Central memory CD8-positive, alpha-beta T cell (primary cell): ENCODE measurements at regions not wholly inside any gene's neighbourhood (a gene's known extent, or its start where the extent isn't known, plus 50 kb on each side); places are given as distances from the start of the nearest gene placed in this dataset.

ENCODE experiments used
- ATAC-seq: fragments of 150-1000 bp; cut with Tn5 transposase; replicated peaks from 2 replicates; pipeline ENCODE4 v1.10.0; 2022; ENCODE audit warnings: mild to moderate bottlenecking, moderate FRiP score, moderate number of reproducible peaks; ENCODE audit not compliant: poor library complexity, severe bottlenecking; ENCODE audit errors: extremely low read depth
- DNase-seq, 2 donors: peaks; one replicate each; pipeline ENCODE4 v3.0.0; 2021; ENCODE audit warnings: low spot score in 2 of 2
- H3K27ac Mint-ChIP-seq: one replicate; pipeline ENCODE4 v1.8.0; 2022; ENCODE audit warnings: low read depth, mild to moderate bottlenecking, moderate library complexity, mixed read lengths
- H3K27me3 Mint-ChIP-seq: one replicate; pipeline ENCODE4 v1.8.0; 2022; ENCODE audit warnings: mixed read lengths
- H3K36me3 Mint-ChIP-seq: one replicate; pipeline ENCODE4 v1.8.0; 2022; ENCODE audit warnings: mild to moderate bottlenecking, moderate library complexity, mixed read lengths; ENCODE audit not compliant: insufficient read depth
- H3K4me1 Mint-ChIP-seq: one replicate; pipeline ENCODE4 v1.8.0; 2022; ENCODE audit warnings: mixed read lengths
- H3K4me3 Mint-ChIP-seq: one replicate; pipeline ENCODE4 v1.8.0; 2022; ENCODE audit warnings: mild to moderate bottlenecking, moderate library complexity, mixed read lengths
- H3K9me3 Mint-ChIP-seq: one replicate; pipeline ENCODE4 v1.8.0; 2022; ENCODE audit warnings: mixed read lengths

- H3K9me3 Mint-ChIP-seq, result peaks cover 7% of the 10 kb centered on the region
- no peaks in the 10 kb centered on the region for H3K27me3 Mint-ChIP-seq
- no peak overlapping the region for H3K27ac Mint-ChIP-seq
- H3K4me1 Mint-ChIP-seq, result no peaks in the 10 kb centered on the region
- no peak overlapping the region for H3K4me3 Mint-ChIP-seq
- H3K36me3 Mint-ChIP-seq, result no peaks in the 10 kb centered on the region
- ATAC-seq (no peak), DNase-seq (no peak)
Measured at GRCh38 chr3:94431876-94432570, 369.2 kb downstream of the NSUN3 start.

- no peaks in the 10 kb centered on the region for H3K4me1 Mint-ChIP-seq
- H3K36me3 Mint-ChIP-seq, result no peaks in the 10 kb centered on the region
- ATAC-seq (no peak), DNase-seq (no peak)
- H3K4me3 Mint-ChIP-seq, result no peak overlapping the region
- peaks cover 14% of the 10 kb centered on the region for H3K9me3 Mint-ChIP-seq
- no peaks in the 10 kb centered on the region for H3K27me3 Mint-ChIP-seq
- no peak overlapping the region for H3K27ac Mint-ChIP-seq
Measured at GRCh38 chr3:94433811-94434210, 370.9 kb downstream of the NSUN3 start.

- DNase-seq (no peak), ATAC-seq (no peak)
- Mint-ChIP-seq H3K27ac (no peak overlapping the region), H3K4me3 (no peak overlapping the region), H3K27me3 (no peaks in the 10 kb centered on the region), H3K4me1 (no peaks in the 10 kb centered on the region), H3K9me3 (peaks cover 7% of the 10 kb centered on the region), H3K36me3 (no peaks in the 10 kb centered on the region)
Measured at GRCh38 chr3:94440767-94441493, 378.1 kb downstream of the NSUN3 start.

GRCh38 chr3:94441494-94441847, 378.6 kb downstream of the NSUN3 start:
- H3K36me3 Mint-ChIP-seq, result no peaks in the 10 kb centered on the region
- peaks cover 7% of the 10 kb centered on the region for H3K9me3 Mint-ChIP-seq
- H3K4me1 Mint-ChIP-seq, result no peaks in the 10 kb centered on the region
- ATAC-seq, result no peak
- no peak overlapping the region for H3K4me3 Mint-ChIP-seq
- no peak for DNase-seq
- no peak overlapping the region for H3K27ac Mint-ChIP-seq
- no peaks in the 10 kb centered on the region for H3K27me3 Mint-ChIP-seq

GRCh38 chr3:94453864-94454263, 391.0 kb downstream of the NSUN3 start:
- Mint-ChIP-seq H3K4me1 (no peaks in the 10 kb centered on the region), H3K9me3 (peaks cover 6% of the 10 kb centered on the region), H3K27me3 (no peaks in the 10 kb centered on the region), H3K4me3 (no peak overlapping the region), H3K36me3 (peaks cover 1% of the 10 kb centered on the region), H3K27ac (no peak overlapping the region)
- DNase-seq, result no peak
- ATAC-seq, result no peak

GRCh38 chr3:94459167-94459566, 396.3 kb downstream of the NSUN3 start:
- Mint-ChIP-seq H3K4me1 (no peaks in the 10 kb centered on the region), H3K9me3 (peaks cover 14% of the 10 kb centered on the region), H3K36me3 (no peaks in the 10 kb centered on the region), H3K27me3 (no peaks in the 10 kb centered on the region), H3K4me3 (no peak overlapping the region), H3K27ac (no peak overlapping the region)
- DNase-seq (no peak), ATAC-seq (no peak)

- DNase-seq (no peak), ATAC-seq (no peak)
- Mint-ChIP-seq H3K27ac (no peak overlapping the region), H3K9me3 (peaks cover 18% of the 10 kb centered on the region), H3K4me3 (no peak overlapping the region), H3K36me3 (no peaks in the 10 kb centered on the region), H3K27me3 (no peaks in the 10 kb centered on the region), H3K4me1 (no peaks in the 10 kb centered on the region)
Measured at GRCh38 chr3:94460931-94461330, 398.1 kb downstream of the NSUN3 start.

- Mint-ChIP-seq H3K27me3 (no peaks in the 10 kb centered on the region), H3K27ac (no peak overlapping the region), H3K36me3 (no peaks in the 10 kb centered on the region), H3K9me3 (peaks cover 16% of the 10 kb centered on the region), H3K4me1 (no peaks in the 10 kb centered on the region), H3K4me3 (no peak overlapping the region)
- DNase-seq, result no peak
- no peak for ATAC-seq
Measured at GRCh38 chr3:94462931-94463330, 400.1 kb downstream of the NSUN3 start.

- DNase-seq, result no peak
- H3K27me3 Mint-ChIP-seq, result no peaks in the 10 kb centered on the region
- no peaks in the 10 kb centered on the region for H3K36me3 Mint-ChIP-seq
- H3K4me1 Mint-ChIP-seq, result no peaks in the 10 kb centered on the region
- no peak overlapping the region for H3K27ac Mint-ChIP-seq
- ATAC-seq, result no peak
- no peak overlapping the region for H3K4me3 Mint-ChIP-seq
- H3K9me3 Mint-ChIP-seq, result peaks cover 5% of the 10 kb centered on the region
Measured at GRCh38 chr3:94472511-94472910, 409.6 kb downstream of the NSUN3 start.

GRCh38 chr3:94481226-94481898, 418.5 kb downstream of the NSUN3 start:
- Mint-ChIP-seq H3K9me3 (peaks cover 5% of the 10 kb centered on the region), H3K36me3 (no peaks in the 10 kb centered on the region), H3K4me1 (no peaks in the 10 kb centered on the region), H3K27me3 (no peaks in the 10 kb centered on the region), H3K4me3 (no peak overlapping the region), H3K27ac (no peak overlapping the region)
- DNase-seq, result no peak
- ATAC-seq, result no peak

- H3K4me1 Mint-ChIP-seq, result no peaks in the 10 kb centered on the region
- H3K36me3 Mint-ChIP-seq, result no peaks in the 10 kb centered on the region
- no peak overlapping the region for H3K27ac Mint-ChIP-seq
- DNase-seq (no peak), ATAC-seq (no peak)
- no peaks in the 10 kb centered on the region for H3K27me3 Mint-ChIP-seq
- no peak overlapping the region for H3K4me3 Mint-ChIP-seq
- peaks cover 11% of the 10 kb centered on the region for H3K9me3 Mint-ChIP-seq
Measured at GRCh38 chr3:94482686-94483085, 419.8 kb downstream of the NSUN3 start.

GRCh38 chr3:94483403-94483802, 420.5 kb downstream of the NSUN3 start:
- DNase-seq, result no peak
- Mint-ChIP-seq H3K4me3 (no peak overlapping the region), H3K36me3 (no peaks in the 10 kb centered on the region), H3K27me3 (no peaks in the 10 kb centered on the region), H3K9me3 (peaks cover 11% of the 10 kb centered on the region), H3K4me1 (no peaks in the 10 kb centered on the region), H3K27ac (no peak overlapping the region)
- ATAC-seq, result no peak

GRCh38 chr3:94494992-94495391, 432.1 kb downstream of the NSUN3 start:
- no peaks in the 10 kb centered on the region for H3K36me3 Mint-ChIP-seq
- H3K4me3 Mint-ChIP-seq, result no peak overlapping the region

More at GRCh38 chr3:94494992-94495391, 432.1 kb downstream of the NSUN3 start:
- Mint-ChIP-seq H3K9me3 (peaks cover 36% of the 10 kb centered on the region), H3K4me1 (no peaks in the 10 kb centered on the region), H3K27ac (no peak overlapping the region), H3K27me3 (no peaks in the 10 kb centered on the region)
- ATAC-seq (no peak), DNase-seq (no peak)
